GM12891 (cell line): ENCODE measurements at regions not wholly inside any gene's neighbourhood (a gene's known extent, or its start where the extent isn't known, plus 50 kb on each side); places are given as distances from the start of the nearest gene placed in this dataset.
"Not testable (repeated sequence)": the region's sequence is repeated elsewhere in the genome, so short reads cannot be mapped to it uniquely, and the experiment has no call there.

Experiments used
- PAX5 ChIP-seq: IDR thresholded peaks from 2 replicates; pipeline ENCODE4 v1.6.1; 2011; ENCODE audit warnings: low read length, moderate library complexity, mild to moderate bottlenecking; ENCODE audit not compliant: insufficient read depth, severe bottlenecking
- POLR2A ChIP-seq: IDR thresholded peaks from 2 replicates; pipeline ENCODE4 v1.6.1; 2011; ENCODE audit warnings: low read depth, low read length, control low read depth
- POLR2AphosphoS5 ChIP-seq: IDR thresholded peaks from 2 replicates; pipeline ENCODE4 v1.6.1; 2011; ENCODE audit warnings: low read depth, low read length, control low read depth
- SPI1 ChIP-seq: IDR thresholded peaks from 2 replicates; pipeline ENCODE4 v1.6.1; 2011; ENCODE audit warnings: low read depth, low read length, control low read depth
- TAF1 ChIP-seq: IDR thresholded peaks from 2 replicates; pipeline ENCODE4 v1.6.1; 2011; ENCODE audit warnings: low read depth, low read length, control low read depth

- not testable (repeated sequence) for TF ChIP-seq POLR2AphosphoS5, TAF1, POLR2A, SPI1, PAX5
Measured at GRCh38 chr5:176124120-176124519, 114.1 kb upstream of the SIMC1 start.
